K562 (cell line): ENCODE measurements at regions not wholly inside any gene's neighbourhood (a gene's known extent, or its start where the extent isn't known, plus 50 kb on each side); places are given as distances from the start of the nearest gene placed in this dataset.

Experiments
- ARID1B ChIP-seq: fragments of 450-650 bp; IDR thresholded peaks from 2 replicates; pipeline ENCODE4 v1.6.1; 2016; ENCODE audit warnings: antibody characterized with exemption, mild to moderate bottlenecking, inconsistent platforms
- RAD21 ChIP-seq, 2 experiments: fragments of 250-450 bp in 1 of 2; fragments of 450-650 bp in 1 of 2; sonication (Bioruptor Pico) in 1 of 2; formaldehyde crosslinking in 1 of 2; IDR thresholded peaks in 1 of 2; conservative IDR thresholded peaks in 1 of 2; 2 replicates each; pipeline versions ENCODE4 v1.4.0 to v1.8.0; 2020 to 2022; ENCODE audit warnings: mild to moderate bottlenecking in 2 of 2, moderate library complexity in 1 of 2
- TF ChIP-seq, protein P1 (sequence below), 3 experiments: IDR thresholded peaks in 2 of 3; conservative IDR thresholded peaks in 1 of 3; 2 replicates each; pipeline ENCODE4 v1.5.1; 2011 to 2012; ENCODE audit warnings: low read length in 3 of 3, mild to moderate bottlenecking in 3 of 3, control low read depth in 2 of 3, improper control_type of control experiment in 1 of 3, inconsistent platforms in 1 of 3, low read depth in 1 of 3, mixed read lengths in 1 of 3, moderate library complexity in 1 of 3; ENCODE audit not compliant: insufficient read depth in 2 of 3
- TF ChIP-seq, protein P2 (sequence below), 2 experiments: IDR thresholded peaks in 1 of 2; conservative IDR thresholded peaks in 1 of 2; 2 replicates each; pipeline ENCODE4 v1.6.1; 2016; ENCODE audit warnings: low read depth in 2 of 2, mild to moderate bottlenecking in 1 of 2, missing compliant biosample characterization in 1 of 2, missing genetic modification characterization in 1 of 2, moderate library complexity in 1 of 2

DNA sequence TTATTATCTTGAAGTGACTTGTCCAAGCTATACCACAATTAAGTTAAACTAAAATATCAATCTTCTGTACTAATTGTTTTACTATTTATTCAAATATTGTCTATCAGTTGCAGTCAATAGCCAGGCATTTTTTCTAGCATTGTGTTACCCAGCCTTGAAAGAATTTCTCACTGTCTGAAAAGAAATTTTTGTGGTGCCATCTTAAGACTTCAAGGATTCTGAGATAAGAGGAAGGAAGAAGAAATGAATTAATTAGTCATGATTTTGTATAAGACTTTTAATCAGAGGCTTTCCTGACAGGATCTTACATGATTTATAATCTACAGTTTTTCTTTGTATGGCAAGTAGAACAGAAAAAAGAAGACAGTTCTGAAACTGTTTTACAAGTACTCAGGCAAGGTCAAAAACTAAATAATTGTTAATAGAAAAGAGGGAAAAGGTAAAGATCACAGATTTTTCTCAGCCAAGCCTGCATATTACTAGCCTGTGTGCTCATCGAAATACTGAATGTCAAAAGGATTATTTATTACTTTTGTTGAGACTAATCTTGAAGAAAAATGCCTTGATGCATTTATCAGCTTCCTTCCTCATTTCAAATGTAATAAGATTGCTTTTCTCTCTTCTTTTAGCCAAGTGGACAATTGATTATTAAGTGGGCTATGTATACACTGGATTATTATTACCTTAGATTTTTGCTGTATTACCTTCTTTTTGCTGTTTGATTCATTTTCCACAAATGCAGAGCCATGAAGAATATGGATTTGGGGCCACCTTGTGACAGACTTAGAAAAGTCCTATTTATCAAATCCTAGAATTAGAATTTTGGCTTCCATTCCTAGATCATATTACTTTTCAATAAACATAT lies 53.8 kb downstream of the CXCL1 start (continued):
- TF ChIP-seq, protein P1, sequence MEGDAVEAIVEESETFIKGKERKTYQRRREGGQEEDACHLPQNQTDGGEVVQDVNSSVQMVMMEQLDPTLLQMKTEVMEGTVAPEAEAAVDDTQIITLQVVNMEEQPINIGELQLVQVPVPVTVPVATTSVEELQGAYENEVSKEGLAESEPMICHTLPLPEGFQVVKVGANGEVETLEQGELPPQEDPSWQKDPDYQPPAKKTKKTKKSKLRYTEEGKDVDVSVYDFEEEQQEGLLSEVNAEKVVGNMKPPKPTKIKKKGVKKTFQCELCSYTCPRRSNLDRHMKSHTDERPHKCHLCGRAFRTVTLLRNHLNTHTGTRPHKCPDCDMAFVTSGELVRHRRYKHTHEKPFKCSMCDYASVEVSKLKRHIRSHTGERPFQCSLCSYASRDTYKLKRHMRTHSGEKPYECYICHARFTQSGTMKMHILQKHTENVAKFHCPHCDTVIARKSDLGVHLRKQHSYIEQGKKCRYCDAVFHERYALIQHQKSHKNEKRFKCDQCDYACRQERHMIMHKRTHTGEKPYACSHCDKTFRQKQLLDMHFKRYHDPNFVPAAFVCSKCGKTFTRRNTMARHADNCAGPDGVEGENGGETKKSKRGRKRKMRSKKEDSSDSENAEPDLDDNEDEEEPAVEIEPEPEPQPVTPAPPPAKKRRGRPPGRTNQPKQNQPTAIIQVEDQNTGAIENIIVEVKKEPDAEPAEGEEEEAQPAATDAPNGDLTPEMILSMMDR (IDR thresholded peaks at IDR 0.05 in 2 of 3, conservative IDR thresholded peaks at IDR 0.05 in 1 of 3; ENCODE audit: insufficient read depth in 2 of 3, low read depth in 1 of 3, low read length in 3 of 3) = peak in 1 of 3 experiments; percentile 58; a peak in 3 of 6 replicates
- TF ChIP-seq, protein P2, sequence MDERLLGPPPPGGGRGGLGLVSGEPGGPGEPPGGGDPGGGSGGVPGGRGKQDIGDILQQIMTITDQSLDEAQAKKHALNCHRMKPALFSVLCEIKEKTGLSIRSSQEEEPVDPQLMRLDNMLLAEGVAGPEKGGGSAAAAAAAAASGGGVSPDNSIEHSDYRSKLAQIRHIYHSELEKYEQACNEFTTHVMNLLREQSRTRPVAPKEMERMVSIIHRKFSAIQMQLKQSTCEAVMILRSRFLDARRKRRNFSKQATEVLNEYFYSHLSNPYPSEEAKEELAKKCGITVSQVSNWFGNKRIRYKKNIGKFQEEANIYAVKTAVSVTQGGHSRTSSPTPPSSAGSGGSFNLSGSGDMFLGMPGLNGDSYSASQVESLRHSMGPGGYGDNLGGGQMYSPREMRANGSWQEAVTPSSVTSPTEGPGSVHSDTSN (CRISPR knock-in tag; IDR thresholded peaks at IDR 0.05; ENCODE audit: low read depth) = no peak
- TF ChIP-seq, protein P2 (tag; conservative IDR thresholded peaks at IDR 0.05; ENCODE audit: low read depth) = peak; percentile 72
- peak; percentile 61 to 76 for TF ChIP-seq RAD21 (CRISPR knock-in tag; conservative IDR thresholded peaks at IDR 0.05 in 1 of 2, IDR thresholded peaks at IDR 0.05 in 1 of 2)
- TF ChIP-seq ARID1B = peak; percentile 32; the same call in 1 of the 2 replicates
